ENCODE measurements at regions not wholly inside any gene's neighbourhood (a gene's known extent, or its start where the extent isn't known, plus 50 kb on each side); places are given as distances from the start of the nearest gene placed in this dataset.

DNA sequence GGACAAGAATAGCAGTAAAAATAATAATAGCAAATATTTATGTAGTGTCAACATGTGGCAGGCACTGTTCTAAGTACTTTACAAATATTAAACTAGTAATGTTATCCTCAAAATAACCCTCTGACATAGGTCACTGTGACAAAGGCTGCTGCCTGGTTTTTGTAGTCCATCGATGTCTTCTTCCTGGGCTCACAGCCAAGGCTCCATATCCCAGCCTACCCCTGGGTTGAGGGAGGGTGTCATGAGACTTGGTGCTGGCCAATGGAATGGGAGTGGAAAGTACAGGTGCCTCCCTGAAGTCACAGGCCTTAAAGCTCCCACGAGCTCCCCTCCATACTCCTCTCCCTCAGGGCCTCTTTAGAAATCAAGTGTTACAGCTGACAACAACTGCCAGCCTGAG is 159.3 kb downstream of the CYRIA start:
- no peak for DNase-seq (ENCODE audit: low spot score)

DNA sequence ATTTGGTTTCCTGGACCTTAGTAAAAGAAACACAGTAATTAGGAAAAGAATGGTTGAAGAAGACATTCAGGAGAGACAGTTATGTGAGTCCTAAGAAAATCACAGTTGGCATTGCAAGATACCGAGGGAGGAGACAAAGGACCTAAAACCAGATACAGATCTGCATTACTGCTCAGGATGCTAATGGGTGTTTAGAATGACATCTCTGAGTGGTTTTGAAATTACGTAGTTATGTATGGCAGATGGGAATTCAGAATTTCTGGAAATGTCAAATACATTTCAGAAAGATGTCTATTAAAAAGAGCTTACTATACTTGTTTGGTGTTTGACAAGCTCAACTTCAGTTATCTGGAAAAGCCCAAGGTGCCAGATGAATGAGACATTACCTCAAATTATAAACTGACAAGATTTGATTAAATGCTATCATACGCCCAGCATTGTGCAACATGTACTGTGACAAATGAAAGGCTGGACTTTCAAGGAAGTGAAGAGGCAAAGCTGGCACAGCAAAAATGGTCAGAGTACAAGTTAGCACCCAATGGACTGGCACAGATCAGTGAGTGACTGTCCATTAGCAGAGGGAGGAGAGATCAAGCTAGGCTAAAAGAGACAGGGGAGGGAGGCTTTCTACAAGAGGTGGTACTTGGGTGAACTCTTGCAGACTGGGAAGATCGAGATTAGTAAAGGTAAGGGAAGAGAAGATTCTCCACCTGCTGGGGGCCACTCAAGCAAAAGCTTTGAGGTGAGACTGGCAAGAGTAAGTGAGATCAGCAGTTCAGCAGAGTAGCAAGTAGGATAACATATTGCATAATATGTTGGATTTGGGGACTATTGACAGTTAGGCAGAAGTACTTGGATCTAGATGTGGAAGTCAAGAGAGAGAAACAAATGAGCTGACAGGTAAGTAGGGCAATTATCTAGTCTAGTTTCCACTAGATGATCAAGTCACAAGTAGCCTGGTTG is 168.9 kb downstream of the CYRIA start:
- no peak for DNase-seq (ENCODE audit: low spot score)

GRCh38 chr2:16495509-16496208 is 170.0 kb downstream of the CYRIA start:
- DNase-seq (ENCODE audit: low spot score): no peak

- DNase-seq (ENCODE audit: low spot score): no peak
Measured at GRCh38 chr2:16494836-16495508, 170.7 kb downstream of the CYRIA start.

GRCh38 chr2:16493788-16494187 is 171.8 kb downstream of the CYRIA start:
- no peak for DNase-seq (ENCODE audit: low spot score)

DNA sequence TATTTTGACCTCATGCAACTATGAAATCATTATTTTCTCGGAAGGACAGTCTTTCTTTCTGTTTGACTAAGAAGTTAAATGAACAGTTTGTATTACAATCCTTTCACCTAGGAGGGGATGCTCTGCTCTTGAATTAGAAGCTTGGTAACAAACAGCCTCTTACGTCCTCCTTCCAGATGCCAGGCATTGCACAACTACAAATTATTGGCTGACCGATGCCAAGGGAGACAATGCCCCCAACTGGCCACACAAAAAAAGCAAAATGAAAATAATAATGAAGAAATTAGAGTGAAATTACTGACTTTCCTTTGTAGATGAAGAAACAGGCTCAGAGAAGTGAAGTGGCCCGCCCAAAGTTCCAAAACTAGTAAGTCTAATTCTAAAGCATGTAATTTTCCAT is 177.9 kb downstream of the CYRIA start:
- peak; percentile 43 for DNase-seq (ENCODE audit: low spot score)

GRCh38 chr2:16485251-16485650 is 180.4 kb downstream of the CYRIA start:
- DNase-seq (ENCODE audit: low spot score): no peak

GRCh38 chr2:16482460-16482859 is 183.2 kb downstream of the CYRIA start:
- DNase-seq (ENCODE audit: low spot score): no peak

DNA sequence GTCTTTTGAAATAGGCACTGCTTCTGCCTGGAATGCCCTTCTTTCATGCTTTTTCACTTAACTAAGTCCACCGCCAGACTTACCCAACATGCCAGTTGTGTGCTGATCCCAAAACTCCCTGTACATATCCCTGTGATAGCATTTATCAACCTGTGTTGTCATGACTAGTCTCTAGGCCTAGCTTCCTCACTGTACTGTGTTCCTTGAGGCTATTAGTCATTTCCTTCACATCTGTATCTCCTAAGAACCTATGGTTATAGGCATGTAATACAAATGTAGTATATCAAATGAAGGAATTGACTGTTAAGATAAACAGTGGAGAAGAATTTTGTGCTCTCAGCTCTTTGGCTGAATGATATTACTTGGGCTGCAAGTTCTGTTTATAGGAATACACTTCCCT is 184.3 kb downstream of the CYRIA start:
- no peak for DNase-seq (ENCODE audit: low spot score)

- DNase-seq (ENCODE audit: low spot score): no peak
Measured at GRCh38 chr2:16479721-16480120, 185.9 kb downstream of the CYRIA start.

- no peak for DNase-seq (ENCODE audit: low spot score)
Measured at GRCh38 chr2:16478434-16479210, 187.0 kb downstream of the CYRIA start.

GRCh38 chr2:16477648-16478047 is 188.0 kb downstream of the CYRIA start:
- DNase-seq (ENCODE audit: low spot score): no peak

DNA sequence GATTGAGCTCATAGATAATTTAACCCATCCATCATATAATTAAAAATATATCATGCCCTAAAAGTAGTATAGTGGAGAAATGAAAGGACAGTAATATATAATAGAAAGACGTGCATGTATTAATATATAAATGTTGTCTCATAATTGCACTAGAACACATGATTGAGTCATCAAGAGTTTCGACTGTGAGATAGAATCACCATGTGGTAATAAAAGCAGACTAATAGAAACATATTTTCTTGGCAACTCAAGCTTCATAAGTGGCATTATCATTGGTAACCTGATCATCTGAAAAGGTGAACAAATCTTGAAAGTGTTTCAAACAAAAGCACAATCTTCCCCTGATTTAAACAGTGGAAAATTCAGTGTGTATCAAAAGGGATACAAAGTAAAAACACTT is 188.8 kb downstream of the CYRIA start:
- DNase-seq (ENCODE audit: low spot score): no peak

DNA sequence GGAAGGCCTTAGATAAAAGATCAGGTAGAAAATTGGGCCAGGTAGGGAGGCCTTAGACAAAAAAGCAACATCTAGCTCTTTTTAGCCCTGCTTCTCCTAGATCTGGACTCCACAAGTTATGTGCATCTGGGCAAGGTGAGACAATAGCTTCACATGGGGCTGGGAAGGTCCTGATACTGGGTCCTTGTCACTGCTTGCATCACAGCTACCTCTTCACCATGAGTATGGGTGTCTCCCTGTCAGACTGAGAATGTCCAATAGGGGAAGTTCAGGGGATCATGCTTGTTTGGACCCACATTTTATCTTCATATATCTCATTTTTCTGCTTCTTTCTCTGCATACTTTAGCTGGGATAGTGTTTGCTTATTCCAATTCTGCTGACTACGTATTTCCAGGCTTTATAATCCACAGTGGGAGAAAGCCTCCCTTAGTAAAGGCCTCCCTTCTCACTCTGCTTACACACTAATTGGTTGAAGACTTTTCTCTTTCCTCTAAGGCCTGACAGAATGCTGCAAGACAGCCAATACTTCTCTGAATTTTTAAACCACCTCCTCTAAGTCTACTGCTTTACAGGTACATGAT is 189.6 kb downstream of the CYRIA start:
- DNase-seq (ENCODE audit: low spot score): no peak

GRCh38 chr2:16475586-16475985 is 190.0 kb downstream of the CYRIA start:
- DNase-seq (ENCODE audit: low spot score): no peak

DNA sequence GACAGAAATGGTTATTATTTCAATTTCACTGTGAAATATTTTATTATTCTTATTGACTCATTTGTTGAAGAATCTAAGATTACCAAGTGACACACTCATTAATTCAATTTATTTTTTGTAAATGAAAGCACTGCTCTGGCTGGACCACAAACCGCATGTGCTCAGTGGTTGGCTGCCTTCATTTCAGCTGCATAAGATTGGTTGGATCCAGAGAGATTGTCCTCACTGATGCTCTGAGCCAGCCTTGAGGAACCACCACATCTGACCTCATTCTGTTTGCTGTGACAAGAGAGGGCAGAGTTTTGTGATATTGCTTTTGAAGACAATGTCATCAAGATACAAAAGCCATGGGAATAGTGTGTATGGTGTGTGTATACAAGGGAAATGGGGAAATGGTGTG is 192.1 kb downstream of the CYRIA start:
- no peak for DNase-seq (ENCODE audit: low spot score)

GRCh38 chr2:16470936-16471490 is 194.6 kb downstream of the CYRIA start:
- no peak for DNase-seq (ENCODE audit: low spot score)

- DNase-seq (ENCODE audit: low spot score): no peak
Measured at GRCh38 chr2:16466821-16467151, 198.8 kb downstream of the CYRIA start.

DNA sequence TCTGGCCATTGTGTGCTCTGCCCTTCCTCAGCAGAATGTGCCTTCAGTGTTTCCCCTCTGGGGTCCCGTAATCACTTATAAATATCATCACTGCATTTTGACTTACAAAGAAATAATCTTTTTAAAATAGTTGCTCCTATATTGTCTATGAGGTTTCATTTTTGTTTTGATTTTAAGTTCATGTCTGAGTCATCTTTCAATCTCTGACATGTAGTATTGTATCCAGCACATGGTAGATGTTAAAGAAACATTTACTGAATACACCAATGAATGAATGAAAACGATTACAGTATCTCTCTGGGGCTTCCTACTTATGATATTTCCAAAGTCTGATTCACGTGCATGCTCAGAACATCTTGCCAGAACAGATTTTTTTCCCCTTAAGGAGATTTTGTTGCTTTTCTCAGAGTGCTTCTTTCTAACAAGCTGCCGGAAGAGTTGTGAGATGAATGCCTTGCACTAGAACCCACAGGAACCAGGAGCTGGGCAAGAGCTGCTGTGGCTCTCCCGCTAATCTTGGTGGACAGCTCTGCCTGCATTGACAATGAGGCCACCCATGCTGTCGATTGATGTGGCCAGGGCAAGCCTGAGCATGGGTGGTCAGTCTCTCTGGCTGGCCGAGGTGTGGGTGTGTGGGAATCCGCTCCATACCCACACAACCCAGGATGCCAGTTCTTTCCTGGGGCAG is 199.4 kb downstream of the CYRIA start:
- DNase-seq (ENCODE audit: low spot score): no peak

DNA sequence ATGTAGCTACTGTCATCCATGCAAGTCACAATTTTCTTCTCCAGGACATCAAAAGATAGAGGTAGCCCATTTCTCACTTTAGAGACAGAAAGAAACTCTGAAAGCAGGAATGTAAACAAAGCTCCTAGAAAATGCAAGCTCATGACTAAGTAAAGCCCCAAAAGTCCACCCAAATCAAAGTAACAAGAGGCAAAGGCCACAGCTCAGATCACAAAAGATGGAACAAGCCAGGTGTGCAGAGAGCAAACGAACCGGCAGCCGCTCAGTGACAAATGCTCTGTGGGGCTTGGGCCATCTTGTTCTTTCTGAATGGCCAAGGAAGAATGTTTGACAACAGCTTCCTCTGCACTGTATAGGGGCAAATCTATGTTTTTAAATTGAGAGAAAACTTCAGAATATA is 201.0 kb downstream of the CYRIA start:
- no peak for DNase-seq (ENCODE audit: low spot score)

- DNase-seq (ENCODE audit: low spot score): no peak
Measured at GRCh38 chr2:16462958-16463357, 202.7 kb downstream of the CYRIA start.
